K562 (cell line): ENCODE measurements at regions not wholly inside any gene's neighbourhood (a gene's known extent, or its start where the extent isn't known, plus 50 kb on each side); places are given as distances from the start of the nearest gene placed in this dataset.

Experiments
- ATAC-seq: fragments of 200-7000 bp; cut with Tn5 transposase; 3 replicates; pipeline ENCODE4 v1.9.1; 2020; ENCODE audit warnings: moderate library complexity
- BruUV-seq: library from RNA; stranded (reverse); fragments of 400-500 nt; replicated peaks from 2 replicates; lab custom pipeline; 2021; lab: Mats Ljungman, UMichigan
- CTCF ChIA-PET: fragments of 300-600 bp; formaldehyde crosslinking; extraction: SDS; loops from one replicate; lab custom pipeline; 2021; ENCODE audit warnings: low intra/inter-chr PET ratio; lab: Yijun Ruan, JAX
- POLR2A ChIA-PET: fragments of 300-600, 350-650 bp; sonication (Branson Sonifier 250); formaldehyde crosslinking; extraction: SDS; loops from one replicate; lab custom pipeline; 2021; ENCODE audit warnings: antibody characterized with exemption, inconsistent platforms; lab: Yijun Ruan, JAX
- DNase-seq, 4 experiments: peaks; one replicate each; pipeline versions ENCODE4 v3.0.0 to v3.0.0-alpha.2; 2011 to 2018; ENCODE audit warnings: low spot score in 3 of 4, mixed read lengths in 3 of 4; ENCODE audit errors: extremely low read depth in 1 of 4
- FAIRE-seq: peaks from 2 replicates; lab custom pipeline; 2011; peaks lifted over from hg19 to GRCh38; lab: Jason Lieb, UNC
- H2AFZ ChIP-seq: 2 replicates; pipeline ENCODE4 v1.6.0; 2011; ENCODE audit warnings: low read depth, low read length, control low read depth, inconsistent platforms
- H3K27ac ChIP-seq: fragments of 200-600 bp; 3 replicates; pipeline ENCODE4 v1.8.0; 2011; ENCODE audit warnings: low read depth, mild to moderate bottlenecking, control low read depth, inconsistent platforms, low read length, moderate library complexity, mixed read lengths; ENCODE audit errors: extremely low read depth
- H3K27me3 ChIP-seq, 2 experiments: fragments of 300-600 bp in 1 of 2; 2 replicates in 1 of 2; 3 replicates in 1 of 2; pipeline versions ENCODE4 v1.6.0 to v1.8.0; 2011; ENCODE audit warnings: inconsistent platforms in 2 of 2, low read length in 2 of 2, mild to moderate bottlenecking in 1 of 2, mixed read lengths in 1 of 2, moderate library complexity in 1 of 2; ENCODE audit not compliant: control insufficient read depth in 2 of 2, insufficient read depth in 2 of 2
- H3K36me3 ChIP-seq: fragments of 300-600 bp; 3 replicates; pipeline ENCODE4 v1.8.0; 2011; ENCODE audit warnings: mild to moderate bottlenecking, low read length, inconsistent platforms; ENCODE audit not compliant: control insufficient read depth, insufficient read depth
- H3K4me1 ChIP-seq, 2 experiments: fragments of 200-600 bp in 1 of 2; replicated peaks in 1 of 2; 2 replicates in 1 of 2; 3 replicates in 1 of 2; pipeline versions ENCODE4 v1.5.1 to v1.8.0; 2011; ENCODE audit warnings: inconsistent platforms in 2 of 2, low read length in 2 of 2, mild to moderate bottlenecking in 1 of 2, mixed read lengths in 1 of 2, moderate library complexity in 1 of 2; ENCODE audit not compliant: control insufficient read depth in 2 of 2, insufficient read depth in 2 of 2
- H3K4me2 ChIP-seq: 2 replicates; pipeline ENCODE4 v1.6.1; 2011; ENCODE audit warnings: low read length, control low read depth, inconsistent platforms, mixed read lengths; ENCODE audit not compliant: insufficient read depth
- H3K4me3 ChIP-seq: fragments of 200-600 bp; sonication (generic), shearing (Covaris generic); 2 replicates; pipeline ENCODE4 v1.5.1; 2016; ENCODE audit warnings: control low read depth, inconsistent platforms
- H3K79me2 ChIP-seq: fragments of 200-600 bp; 3 replicates; pipeline ENCODE4 v1.8.0; 2011; ENCODE audit warnings: low read length, inconsistent platforms; ENCODE audit not compliant: control insufficient read depth, insufficient read depth
- H3K9ac ChIP-seq, 2 experiments: 2 replicates each; pipeline versions ENCODE4 v1.6.0 to v1.6.1; 2011; ENCODE audit warnings: low read depth in 2 of 2, low read length in 2 of 2, control low read depth in 1 of 2, inconsistent platforms in 1 of 2, mild to moderate bottlenecking in 1 of 2, mixed read lengths in 1 of 2; ENCODE audit not compliant: insufficient read depth in 1 of 2
- H3K9me1 ChIP-seq: one replicate; pipeline ENCODE4 v1.6.0; 2011; ENCODE audit warnings: inconsistent platforms, mild to moderate bottlenecking, low read length, moderate library complexity; ENCODE audit not compliant: control insufficient read depth, insufficient read depth
- H3K9me3 ChIP-seq: replicated peaks from 2 replicates; pipeline ENCODE4 v1.5.1; 2011; ENCODE audit warnings: low read depth, low read length, inconsistent platforms; ENCODE audit not compliant: control insufficient read depth, insufficient read depth
- H4K20me1 ChIP-seq: replicated peaks from 2 replicates; pipeline ENCODE4 v1.6.1; 2011; ENCODE audit warnings: low read length, inconsistent platforms, mixed read lengths; ENCODE audit not compliant: control insufficient read depth, insufficient read depth
- ARHGAP35 ChIP-seq: fragments of 450-650 bp; IDR thresholded peaks from 2 replicates; pipeline ENCODE4 v1.6.1; 2018; ENCODE audit not compliant: partially characterized antibody
- BCOR ChIP-seq: fragments of 450-650 bp; IDR thresholded peaks from 2 replicates; pipeline ENCODE4 v1.6.1; 2016
- HDGF ChIP-seq: fragments of 450-650 bp; IDR thresholded peaks from 2 replicates; pipeline ENCODE4 v1.6.1; 2016
- JUNB ChIP-seq: fragments of 450-650 bp; formaldehyde crosslinking; conservative IDR thresholded peaks from 2 replicates; pipeline ENCODE4 v1.4.0; 2020; ENCODE audit warnings: mild to moderate bottlenecking
- KAT2B ChIP-seq: IDR thresholded peaks from one replicate; pipeline ENCODE4 v1.6.1; 2012; ENCODE audit warnings: low read depth, mild to moderate bottlenecking, control low read depth, inconsistent platforms, low read length, moderate library complexity
- KDM4B ChIP-seq, 2 experiments: fragments of 450-650 bp in 1 of 2; sonication (generic) in 1 of 2; IDR thresholded peaks; 2 replicates each; pipeline ENCODE4 v1.6.1; 2016 to 2017; ENCODE audit warnings: borderline replicate concordance in 2 of 2, antibody characterized with exemption in 1 of 2, low read depth in 1 of 2, mild to moderate bottlenecking in 1 of 2
- KHSRP ChIP-seq: fragments of 450-650 bp; IDR thresholded peaks from 2 replicates; pipeline ENCODE4 v1.6.1; 2017
- PHB2 ChIP-seq: fragments of 450-650 bp; IDR thresholded peaks from 2 replicates; pipeline ENCODE4 v1.6.1; 2017; ENCODE audit warnings: low read depth
- PHTF2 ChIP-seq: fragments of 250-450 bp; sonication (Bioruptor Pico); IDR thresholded peaks from 2 replicates; pipeline ENCODE4 v1.5.0; 2021; ENCODE audit warnings: mild to moderate bottlenecking
- RREB1 ChIP-seq: fragments of 250-450 bp; sonication (Bioruptor Pico); IDR thresholded peaks from 2 replicates; pipeline ENCODE4 v1.4.0; 2020
- TSHZ1 ChIP-seq: fragments of 250-450 bp; sonication (Bioruptor Pico); IDR thresholded peaks from 2 replicates; pipeline ENCODE4 v1.4.0; 2020; ENCODE audit warnings: mild to moderate bottlenecking, moderate library complexity
- ZKSCAN1 ChIP-seq: fragments of 150-350 bp; IDR thresholded peaks from 2 replicates; pipeline ENCODE4 v1.6.1; 2016; ENCODE audit warnings: low read depth, low read length
- ZNF175 ChIP-seq: fragments of 200-800 bp; sonication (Bioruptor generic); IDR thresholded peaks from 2 replicates; pipeline ENCODE4 v1.6.1; 2016; ENCODE audit warnings: low read depth, mild to moderate bottlenecking, missing genetic modification characterization, missing compliant biosample characterization
- ZNF311 ChIP-seq: fragments of 250-450 bp; sonication (Bioruptor Pico); IDR thresholded peaks from 2 replicates; pipeline ENCODE4 v1.4.0; 2020; ENCODE audit warnings: mild to moderate bottlenecking, moderate library complexity
- ZNF79 ChIP-seq: fragments of 250-450 bp; sonication (Bioruptor Pico); IDR thresholded peaks from 2 replicates; pipeline ENCODE4 v1.4.0; 2020; ENCODE audit warnings: low read depth, mild to moderate bottlenecking, moderate library complexity
- WGBS: fragments of 100-300 bp; shearing (Covaris generic); methylation state at CpG from one replicate; pipeline ENCODE4 v1.1.6; 2016; ENCODE audit warnings: low coverage, mixed read lengths; ENCODE audit not compliant: insufficient coverage; ENCODE audit errors: missing lambda C conversion rate; 5-methylcytosine and 5-hydroxymethylcytosine counted together
- in situ Hi-C: fragments of 300-500 bp; cut with MboI; formaldehyde crosslinking; loops from 4 replicates; pipeline ENCODE4 v1.15.0; 2018; ENCODE audit warnings: inconsistent platforms, mixed read lengths
- intact Hi-C: fragments of 100-400 bp; cut with micrococcal nuclease; formaldehyde crosslinking; loops from 2 replicates; pipeline ENCODE4 v1.14.2; 2022

- no peak overlapping the region for H3K9ac ChIP-seq
- TF ChIP-seq ARHGAP35 (no peak), PHTF2 (CRISPR knock-in tag) (no peak), ZNF311 (CRISPR knock-in tag) (no peak), HDGF (no peak), BCOR (no peak), KHSRP (no peak), JUNB (CRISPR knock-in tag) (no peak), TSHZ1 (CRISPR knock-in tag) (no peak), ZNF79 (CRISPR knock-in tag) (no peak), ZKSCAN1 (no peak), KAT2B (no peak), ZNF175 (CRISPR knock-in tag) (no peak), RREB1 (CRISPR knock-in tag) (no peak), KDM4B (IDR thresholded peaks at IDR 0.05; ENCODE audit: borderline replicate concordance in 2 of 2, low read depth in 1 of 2) (no peak), PHB2 (no peak)
- H3K27me3 ChIP-seq = no peaks in the 10 kb centered on the region; a peak in 1 of 5 replicates
- intact Hi-C loops = no loop called here
- no peak for ATAC-seq
- no peaks in the 10 kb centered on the region for H3K9me3 ChIP-seq
- 0% methylated on average over 2 of the region's 2 CpGs for WGBS
- no peaks in the 10 kb centered on the region for H4K20me1 ChIP-seq
- H3K4me2 ChIP-seq = no peak overlapping the region
- BruUV-seq = no TSS peak
- DNase-seq = no peak
- H3K4me1 ChIP-seq = no peaks in the 10 kb centered on the region
- ChIA-PET POLR2A (no interaction called here), CTCF (no interaction called here)
- in situ Hi-C loops = no loop called here
- H3K4me3 ChIP-seq = no peak overlapping the region
- no peaks in the 10 kb centered on the region for H3K36me3 ChIP-seq
- H3K9me1 ChIP-seq = no peaks in the 10 kb centered on the region
- FAIRE-seq = no peak
- no peaks in the 10 kb centered on the region for H3K79me2 ChIP-seq
- H3K27ac ChIP-seq = no peak overlapping the region
- no peak overlapping the region for H2AFZ ChIP-seq
Observed at GRCh38 chr7:31407178-31407676, 66.7 kb upstream of the NEUROD6 start.
